Lower lobe of right lung (tissue), 2 donors: ENCODE measurements at regions not wholly inside any gene's neighbourhood (a gene's known extent, or its start where the extent isn't known, plus 50 kb on each side); places are given as distances from the start of the nearest gene placed in this dataset.

Experiments used
- ATAC-seq, 2 donors: fragments of 200-7000 bp; cut with Tn5 transposase; one replicate each; pipeline ENCODE4 v1.9.1; 2020 to 2022; ENCODE audit warnings: mild to moderate bottlenecking in 2 of 2, moderate library complexity in 2 of 2
- DNase-seq: peaks from one replicate; pipeline ENCODE4 v3.0.0-alpha.2; 2020
- H3K27ac ChIP-seq: fragments of 200-600 bp; one replicate; pipeline ENCODE4 v1.8.0; 2022
- H3K27me3 ChIP-seq: fragments of 200-600 bp; one replicate; pipeline ENCODE4 v1.8.0; 2022; ENCODE audit warnings: low read depth
- H3K36me3 ChIP-seq: fragments of 200-600 bp; one replicate; pipeline ENCODE4 v1.8.0; 2022; ENCODE audit warnings: mild to moderate bottlenecking
- H3K4me1 ChIP-seq: fragments of 200-600 bp; one replicate; pipeline ENCODE4 v1.8.0; 2022
- H3K4me3 ChIP-seq: fragments of 200-600 bp; one replicate; pipeline ENCODE4 v1.8.0; 2022; ENCODE audit warnings: mild to moderate bottlenecking
- H3K9me3 ChIP-seq: fragments of 200-600 bp; one replicate; pipeline ENCODE4 v1.8.0; 2022
- CTCF ChIP-seq: fragments of 200-600 bp; IDR thresholded peaks from one replicate; pipeline ENCODE4 v1.8.0; 2022; ENCODE audit warnings: antibody characterized with exemption, mild to moderate bottlenecking
- intact Hi-C: fragments of 100-400 bp; cut with DNase I; formaldehyde crosslinking; loops from one replicate; pipeline ENCODE4 v1.11.0; 2022
- donor health status: DM: no; HTN: yes; CAD: no; lungs with severe emphysema.

- no peaks in the 10 kb centered on the region for H3K9me3 ChIP-seq
- ATAC-seq: no peak
- H3K27ac ChIP-seq: no peak overlapping the region
- H3K36me3 ChIP-seq: no peaks in the 10 kb centered on the region
- DNase-seq: no peak
- no peak for TF ChIP-seq CTCF
- intact Hi-C loops: no loop called here
- no peak overlapping the region for H3K4me3 ChIP-seq
- H3K4me1 ChIP-seq: peaks cover 24% of the 10 kb centered on the region
- H3K27me3 ChIP-seq: no peaks in the 10 kb centered on the region
Observed at GRCh38 chr16:73124097-73124652, 76.2 kb upstream of the ZFHX3 start.

- Histone ChIP-seq H3K4me3 (no peak overlapping the region), H3K27me3 (no peaks in the 10 kb centered on the region), H3K27ac (peak overlapping the region; percentile 60), H3K9me3 (peaks cover 4% of the 10 kb centered on the region), H3K36me3 (no peaks in the 10 kb centered on the region), H3K4me1 (peaks cover 24% of the 10 kb centered on the region)
- ATAC-seq (peak in 1 of 2 donors; percentile 37), DNase-seq (peak; percentile 51)
- TF ChIP-seq CTCF: no peak
- intact Hi-C loops: no loop called here
Observed at GRCh38 chr16:73122604-73123391, 74.9 kb upstream of the ZFHX3 start.

GRCh38 chr16:73116576-73116975 lies 68.6 kb upstream of the ZFHX3 start:
- Histone ChIP-seq H3K27me3 (no peaks in the 10 kb centered on the region), H3K4me3 (no peak overlapping the region), H3K4me1 (no peaks in the 10 kb centered on the region), H3K9me3 (peaks cover 9% of the 10 kb centered on the region), H3K27ac (no peak overlapping the region), H3K36me3 (no peaks in the 10 kb centered on the region)
- ATAC-seq: no peak
- no peak for TF ChIP-seq CTCF
- DNase-seq: no peak
- intact Hi-C loops: no loop called here

- peak; percentile 44 to 62 for ATAC-seq
- TF ChIP-seq CTCF: no peak
- intact Hi-C loops: no loop called here
- Histone ChIP-seq H3K27ac (no peak overlapping the region), H3K9me3 (peaks cover 9% of the 10 kb centered on the region), H3K36me3 (no peaks in the 10 kb centered on the region), H3K4me3 (no peak overlapping the region), H3K4me1 (no peaks in the 10 kb centered on the region), H3K27me3 (no peaks in the 10 kb centered on the region)
- no peak for DNase-seq
Observed at GRCh38 chr16:73113336-73113735, 65.4 kb upstream of the ZFHX3 start.

GRCh38 chr16:73108195-73108963 lies 60.5 kb upstream of the ZFHX3 start:
- Histone ChIP-seq H3K27ac (no peak overlapping the region), H3K4me3 (no peak overlapping the region), H3K9me3 (no peaks in the 10 kb centered on the region), H3K4me1 (no peaks in the 10 kb centered on the region), H3K27me3 (no peaks in the 10 kb centered on the region), H3K36me3 (no peaks in the 10 kb centered on the region)
- intact Hi-C loops: no loop called here
- no peak for TF ChIP-seq CTCF
- DNase-seq (no peak), ATAC-seq (no peak)
